ENCODE measurements at regions not wholly inside any gene's neighbourhood (a gene's known extent, or its start where the extent isn't known, plus 50 kb on each side); places are given as distances from the start of the nearest gene placed in this dataset.

DNA sequence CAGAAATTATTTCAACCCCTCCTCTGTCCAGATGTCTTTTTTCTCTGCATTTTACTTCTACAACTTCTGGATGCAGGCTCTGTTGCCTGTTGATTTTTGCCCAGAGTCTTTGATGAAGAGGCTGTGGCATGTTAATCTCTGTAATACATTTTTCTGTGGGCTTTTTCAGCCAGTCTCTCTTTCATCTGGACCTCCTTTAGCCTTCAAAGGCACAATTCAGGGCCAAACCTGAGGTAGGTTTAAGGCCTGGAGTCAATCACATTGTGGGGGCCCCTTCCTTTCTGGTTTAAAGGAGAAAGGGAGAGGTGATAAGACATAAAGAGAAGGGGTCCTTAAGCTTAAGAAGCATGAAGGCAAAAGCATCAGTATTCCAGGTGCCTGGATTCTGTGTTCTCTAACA is 553.7 kb downstream of the FLRT2 start:
- TF ChIP-seq POLR2A (IDR thresholded peaks at IDR 0.05): no peak
- TF ChIP-seq, protein P1, sequence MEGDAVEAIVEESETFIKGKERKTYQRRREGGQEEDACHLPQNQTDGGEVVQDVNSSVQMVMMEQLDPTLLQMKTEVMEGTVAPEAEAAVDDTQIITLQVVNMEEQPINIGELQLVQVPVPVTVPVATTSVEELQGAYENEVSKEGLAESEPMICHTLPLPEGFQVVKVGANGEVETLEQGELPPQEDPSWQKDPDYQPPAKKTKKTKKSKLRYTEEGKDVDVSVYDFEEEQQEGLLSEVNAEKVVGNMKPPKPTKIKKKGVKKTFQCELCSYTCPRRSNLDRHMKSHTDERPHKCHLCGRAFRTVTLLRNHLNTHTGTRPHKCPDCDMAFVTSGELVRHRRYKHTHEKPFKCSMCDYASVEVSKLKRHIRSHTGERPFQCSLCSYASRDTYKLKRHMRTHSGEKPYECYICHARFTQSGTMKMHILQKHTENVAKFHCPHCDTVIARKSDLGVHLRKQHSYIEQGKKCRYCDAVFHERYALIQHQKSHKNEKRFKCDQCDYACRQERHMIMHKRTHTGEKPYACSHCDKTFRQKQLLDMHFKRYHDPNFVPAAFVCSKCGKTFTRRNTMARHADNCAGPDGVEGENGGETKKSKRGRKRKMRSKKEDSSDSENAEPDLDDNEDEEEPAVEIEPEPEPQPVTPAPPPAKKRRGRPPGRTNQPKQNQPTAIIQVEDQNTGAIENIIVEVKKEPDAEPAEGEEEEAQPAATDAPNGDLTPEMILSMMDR (IDR thresholded peaks at IDR 0.05): no peak

Measured in breast epithelium (tissue), 3 donors.